HL-60 (cell line): ENCODE measurements at regions not wholly inside any gene's neighbourhood (a gene's known extent, or its start where the extent isn't known, plus 50 kb on each side); places are given as distances from the start of the nearest gene placed in this dataset.
"Not testable (repeated sequence)": the region's sequence is repeated elsewhere in the genome, so short reads cannot be mapped to it uniquely, and the experiment has no call there.

Source experiments
- GABPA ChIP-seq: IDR thresholded peaks from 2 replicates; pipeline ENCODE4 v1.6.1; 2012; ENCODE audit warnings: low read depth
- POLR2AphosphoS5 ChIP-seq: IDR thresholded peaks from 2 replicates; pipeline ENCODE4 v1.6.1; 2012; ENCODE audit warnings: low read depth
- SPI1 ChIP-seq: IDR thresholded peaks from 2 replicates; pipeline ENCODE4 v1.6.1; 2012; ENCODE audit warnings: low read depth, mild to moderate bottlenecking, borderline replicate concordance
- TF ChIP-seq, protein P1 (sequence below): IDR thresholded peaks from one replicate; pipeline ENCODE4 v1.5.1; 2011; ENCODE audit warnings: low read length, control low read depth, inconsistent platforms; ENCODE audit not compliant: insufficient read depth
- TF ChIP-seq, protein P2 (sequence below): IDR thresholded peaks from 2 replicates; pipeline ENCODE4 v1.6.1; 2012; ENCODE audit warnings: low read depth; ENCODE audit not compliant: insufficient replicate concordance

DNA sequence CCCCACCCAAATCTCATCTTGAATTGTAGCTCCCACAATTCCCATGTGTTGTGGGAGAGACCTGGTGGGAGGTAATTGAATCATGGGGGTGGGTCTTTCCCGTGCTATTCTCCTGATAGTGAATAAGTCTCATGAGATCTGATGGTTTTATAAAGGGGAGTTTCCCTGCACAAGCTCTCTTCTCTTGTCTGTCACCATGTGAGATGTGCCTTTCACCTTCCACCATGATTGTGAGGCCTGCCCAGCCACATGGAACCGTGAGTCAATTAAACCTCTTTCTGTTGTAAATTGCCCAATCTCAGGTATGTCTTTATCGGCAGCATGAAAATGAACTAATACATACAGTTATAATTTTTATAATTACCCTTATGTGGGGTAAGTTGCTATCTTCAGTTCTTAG lies 952.3 kb upstream of the PCDH20 start:
- TF ChIP-seq, protein P1, sequence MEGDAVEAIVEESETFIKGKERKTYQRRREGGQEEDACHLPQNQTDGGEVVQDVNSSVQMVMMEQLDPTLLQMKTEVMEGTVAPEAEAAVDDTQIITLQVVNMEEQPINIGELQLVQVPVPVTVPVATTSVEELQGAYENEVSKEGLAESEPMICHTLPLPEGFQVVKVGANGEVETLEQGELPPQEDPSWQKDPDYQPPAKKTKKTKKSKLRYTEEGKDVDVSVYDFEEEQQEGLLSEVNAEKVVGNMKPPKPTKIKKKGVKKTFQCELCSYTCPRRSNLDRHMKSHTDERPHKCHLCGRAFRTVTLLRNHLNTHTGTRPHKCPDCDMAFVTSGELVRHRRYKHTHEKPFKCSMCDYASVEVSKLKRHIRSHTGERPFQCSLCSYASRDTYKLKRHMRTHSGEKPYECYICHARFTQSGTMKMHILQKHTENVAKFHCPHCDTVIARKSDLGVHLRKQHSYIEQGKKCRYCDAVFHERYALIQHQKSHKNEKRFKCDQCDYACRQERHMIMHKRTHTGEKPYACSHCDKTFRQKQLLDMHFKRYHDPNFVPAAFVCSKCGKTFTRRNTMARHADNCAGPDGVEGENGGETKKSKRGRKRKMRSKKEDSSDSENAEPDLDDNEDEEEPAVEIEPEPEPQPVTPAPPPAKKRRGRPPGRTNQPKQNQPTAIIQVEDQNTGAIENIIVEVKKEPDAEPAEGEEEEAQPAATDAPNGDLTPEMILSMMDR: not testable (repeated sequence)
- TF ChIP-seq POLR2AphosphoS5, SPI1, GABPA: not testable (repeated sequence)
- TF ChIP-seq, protein P2, sequence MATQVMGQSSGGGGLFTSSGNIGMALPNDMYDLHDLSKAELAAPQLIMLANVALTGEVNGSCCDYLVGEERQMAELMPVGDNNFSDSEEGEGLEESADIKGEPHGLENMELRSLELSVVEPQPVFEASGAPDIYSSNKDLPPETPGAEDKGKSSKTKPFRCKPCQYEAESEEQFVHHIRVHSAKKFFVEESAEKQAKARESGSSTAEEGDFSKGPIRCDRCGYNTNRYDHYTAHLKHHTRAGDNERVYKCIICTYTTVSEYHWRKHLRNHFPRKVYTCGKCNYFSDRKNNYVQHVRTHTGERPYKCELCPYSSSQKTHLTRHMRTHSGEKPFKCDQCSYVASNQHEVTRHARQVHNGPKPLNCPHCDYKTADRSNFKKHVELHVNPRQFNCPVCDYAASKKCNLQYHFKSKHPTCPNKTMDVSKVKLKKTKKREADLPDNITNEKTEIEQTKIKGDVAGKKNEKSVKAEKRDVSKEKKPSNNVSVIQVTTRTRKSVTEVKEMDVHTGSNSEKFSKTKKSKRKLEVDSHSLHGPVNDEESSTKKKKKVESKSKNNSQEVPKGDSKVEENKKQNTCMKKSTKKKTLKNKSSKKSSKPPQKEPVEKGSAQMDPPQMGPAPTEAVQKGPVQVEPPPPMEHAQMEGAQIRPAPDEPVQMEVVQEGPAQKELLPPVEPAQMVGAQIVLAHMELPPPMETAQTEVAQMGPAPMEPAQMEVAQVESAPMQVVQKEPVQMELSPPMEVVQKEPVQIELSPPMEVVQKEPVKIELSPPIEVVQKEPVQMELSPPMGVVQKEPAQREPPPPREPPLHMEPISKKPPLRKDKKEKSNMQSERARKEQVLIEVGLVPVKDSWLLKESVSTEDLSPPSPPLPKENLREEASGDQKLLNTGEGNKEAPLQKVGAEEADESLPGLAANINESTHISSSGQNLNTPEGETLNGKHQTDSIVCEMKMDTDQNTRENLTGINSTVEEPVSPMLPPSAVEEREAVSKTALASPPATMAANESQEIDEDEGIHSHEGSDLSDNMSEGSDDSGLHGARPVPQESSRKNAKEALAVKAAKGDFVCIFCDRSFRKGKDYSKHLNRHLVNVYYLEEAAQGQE: not testable (repeated sequence)
